ENCODE measurements at regions not wholly inside any gene's neighbourhood (a gene's known extent, or its start where the extent isn't known, plus 50 kb on each side); places are given as distances from the start of the nearest gene placed in this dataset.

- H3K9me3 ChIP-seq (ENCODE audit: insufficient read depth, low read length), result no peaks in the 10 kb centered on the region
- H4K20me1 ChIP-seq (ENCODE audit: low read depth, low read length), result no peaks in the 10 kb centered on the region
- H3K4me3 ChIP-seq (ENCODE audit: insufficient read depth, low read length, poor library complexity, severe bottlenecking), result no peak overlapping the region
- H3K36me3 ChIP-seq (ENCODE audit: low read length), result no peaks in the 10 kb centered on the region
- H3F3A ChIP-seq (ENCODE audit: insufficient read depth), result no peaks in the 10 kb centered on the region
- H3K27ac ChIP-seq (ENCODE audit: low read depth, low read length), result no peak overlapping the region
- no peaks in the 10 kb centered on the region for H3K9me2 ChIP-seq (replicated peaks; ENCODE audit: insufficient read depth, low read length)
- H3K79me2 ChIP-seq (ENCODE audit: insufficient read depth, low read length), result no peaks in the 10 kb centered on the region
- H2AFZ ChIP-seq (ENCODE audit: low read depth, low read length, severe bottlenecking), result no peak overlapping the region
- H3K9ac ChIP-seq (ENCODE audit: low read length), result no peak overlapping the region
- H3K27me3 ChIP-seq (ENCODE audit: low read length), result no peaks in the 10 kb centered on the region
- no peak overlapping the region for H3K4me2 ChIP-seq (ENCODE audit: low read depth, low read length, poor library complexity, severe bottlenecking)
- TF ChIP-seq CTCF (IDR thresholded peaks at IDR 0.05; ENCODE audit: insufficient read depth, low read length, poor library complexity, severe bottlenecking) (no peak), EZH2phosphoT487 (conservative IDR thresholded peaks at IDR 0.05; ENCODE audit: low read length) (no peak)
These were observed 589.2 kb downstream of the SEMA5A start for GRCh38 chr5:8956659-8957058.

- H3K36me3 ChIP-seq (ENCODE audit: low read length), result no peaks in the 10 kb centered on the region
- H3K9ac ChIP-seq (ENCODE audit: low read length), result no peak overlapping the region
- H3K9me3 ChIP-seq (ENCODE audit: insufficient read depth, low read length), result no peaks in the 10 kb centered on the region
- no peaks in the 10 kb centered on the region for H3K79me2 ChIP-seq (ENCODE audit: insufficient read depth, low read length)
- H3K27ac ChIP-seq (ENCODE audit: low read depth, low read length), result no peak overlapping the region
- no peak overlapping the region for H3K4me2 ChIP-seq (ENCODE audit: low read depth, low read length, poor library complexity, severe bottlenecking)
- H3K4me3 ChIP-seq (ENCODE audit: insufficient read depth, low read length, poor library complexity, severe bottlenecking), result no peak overlapping the region
- no peaks in the 10 kb centered on the region for H3F3A ChIP-seq (ENCODE audit: insufficient read depth)
- H2AFZ ChIP-seq (ENCODE audit: low read depth, low read length, severe bottlenecking), result no peak overlapping the region
- H3K27me3 ChIP-seq (ENCODE audit: low read length), result no peaks in the 10 kb centered on the region
- TF ChIP-seq EZH2phosphoT487 (conservative IDR thresholded peaks at IDR 0.05; ENCODE audit: low read length), result no peak
- no peak for TF ChIP-seq CTCF (IDR thresholded peaks at IDR 0.05; ENCODE audit: insufficient read depth, low read length, poor library complexity, severe bottlenecking)
- no peaks in the 10 kb centered on the region for H3K9me2 ChIP-seq (replicated peaks; ENCODE audit: insufficient read depth, low read length)
- no peaks in the 10 kb centered on the region for H4K20me1 ChIP-seq (ENCODE audit: low read depth, low read length)
These were observed 587.3 kb downstream of the SEMA5A start for GRCh38 chr5:8958602-8959001.

GRCh38 chr5:8961219-8961618, 584.7 kb downstream of the SEMA5A start:
- H3K4me3 ChIP-seq (ENCODE audit: insufficient read depth, low read length, poor library complexity, severe bottlenecking), result no peak overlapping the region
- H3K4me2 ChIP-seq (ENCODE audit: low read depth, low read length, poor library complexity, severe bottlenecking), result no peak overlapping the region
- H3K9me2 ChIP-seq (replicated peaks; ENCODE audit: insufficient read depth, low read length), result no peaks in the 10 kb centered on the region
- no peaks in the 10 kb centered on the region for H3K9me3 ChIP-seq (ENCODE audit: insufficient read depth, low read length)
- H3K9ac ChIP-seq (ENCODE audit: low read length), result no peak overlapping the region
- no peaks in the 10 kb centered on the region for H4K20me1 ChIP-seq (ENCODE audit: low read depth, low read length)
- H3K36me3 ChIP-seq (ENCODE audit: low read length), result no peaks in the 10 kb centered on the region
- no peak for TF ChIP-seq CTCF (IDR thresholded peaks at IDR 0.05; ENCODE audit: insufficient read depth, low read length, poor library complexity, severe bottlenecking)
- no peak overlapping the region for H3K27ac ChIP-seq (ENCODE audit: low read depth, low read length)
- H3K79me2 ChIP-seq (ENCODE audit: insufficient read depth, low read length), result no peaks in the 10 kb centered on the region
- no peak overlapping the region for H2AFZ ChIP-seq (ENCODE audit: low read depth, low read length, severe bottlenecking)
- no peaks in the 10 kb centered on the region for H3F3A ChIP-seq (ENCODE audit: insufficient read depth)
- no peaks in the 10 kb centered on the region for H3K27me3 ChIP-seq (ENCODE audit: low read length)

- H3K79me2 ChIP-seq (ENCODE audit: insufficient read depth, low read length), result no peaks in the 10 kb centered on the region
- H3K9ac ChIP-seq (ENCODE audit: low read length), result no peak overlapping the region
- H3K4me3 ChIP-seq (ENCODE audit: insufficient read depth, low read length, poor library complexity, severe bottlenecking), result no peak overlapping the region
- H3K27ac ChIP-seq (ENCODE audit: low read depth, low read length), result no peak overlapping the region
- H2AFZ ChIP-seq (ENCODE audit: low read depth, low read length, severe bottlenecking), result no peak overlapping the region
- no peak overlapping the region for H3K4me2 ChIP-seq (ENCODE audit: low read depth, low read length, poor library complexity, severe bottlenecking)
- no peaks in the 10 kb centered on the region for H3F3A ChIP-seq (ENCODE audit: insufficient read depth)
- H3K27me3 ChIP-seq (ENCODE audit: low read length), result no peaks in the 10 kb centered on the region
- no peaks in the 10 kb centered on the region for H3K9me2 ChIP-seq (replicated peaks; ENCODE audit: insufficient read depth, low read length)
- no peaks in the 10 kb centered on the region for H3K9me3 ChIP-seq (ENCODE audit: insufficient read depth, low read length)
- no peaks in the 10 kb centered on the region for H3K36me3 ChIP-seq (ENCODE audit: low read length)
- TF ChIP-seq EZH2phosphoT487 (conservative IDR thresholded peaks at IDR 0.05; ENCODE audit: low read length) (no peak), CTCF (IDR thresholded peaks at IDR 0.05; ENCODE audit: insufficient read depth, low read length, poor library complexity, severe bottlenecking) (no peak)
- no peaks in the 10 kb centered on the region for H4K20me1 ChIP-seq (ENCODE audit: low read depth, low read length)
These were observed 583.9 kb downstream of the SEMA5A start for GRCh38 chr5:8961956-8962355.
